Glomerular endothelial cell (primary cell): ENCODE measurements at regions not wholly inside any gene's neighbourhood (a gene's known extent, or its start where the extent isn't known, plus 50 kb on each side); places are given as distances from the start of the nearest gene placed in this dataset.

Experiments
- DNase-seq: peaks from one replicate; pipeline ENCODE4 v3.0.0-alpha.2; 2011; ENCODE audit warnings: low read depth, low spot score; ENCODE audit errors: extremely low read depth

- DNase-seq = no peak
Measured at GRCh38 chr18:65567372-65567771, 183.4 kb upstream of the CDH7 start.

- DNase-seq = no peak
Measured at GRCh38 chr18:65548316-65548715, 202.5 kb upstream of the CDH7 start.

- no peak for DNase-seq
Measured at GRCh38 chr18:65547046-65547445, 203.8 kb upstream of the CDH7 start.

GRCh38 chr18:65544701-65545100, 206.1 kb upstream of the CDH7 start:
- DNase-seq = no peak

GRCh38 chr18:65527879-65528633, 222.8 kb upstream of the CDH7 start:
- no peak for DNase-seq

- DNase-seq = no peak
Measured at GRCh38 chr18:65526099-65526498, 224.7 kb upstream of the CDH7 start.

GRCh38 chr18:65523461-65523860, 227.4 kb upstream of the CDH7 start:
- no peak for DNase-seq

GRCh38 chr18:65522907-65523306, 227.9 kb upstream of the CDH7 start:
- no peak for DNase-seq

- no peak for DNase-seq
Measured at GRCh38 chr18:65516209-65516608, 234.6 kb upstream of the CDH7 start.

GRCh38 chr18:65498605-65499004, 252.2 kb upstream of the CDH7 start:
- DNase-seq = no peak

GRCh38 chr18:65487569-65487968, 263.2 kb upstream of the CDH7 start:
- DNase-seq = no peak

- DNase-seq = no peak
Measured at GRCh38 chr18:65477455-65477854, 273.4 kb upstream of the CDH7 start.

GRCh38 chr18:65468881-65469280, 281.9 kb upstream of the CDH7 start:
- DNase-seq = no peak

GRCh38 chr18:65464361-65464760, 286.5 kb upstream of the CDH7 start:
- DNase-seq = no peak

- no peak for DNase-seq
Measured at GRCh38 chr18:65459741-65460140, 291.1 kb upstream of the CDH7 start.

GRCh38 chr18:65458871-65459270, 291.9 kb upstream of the CDH7 start:
- no peak for DNase-seq

- no peak for DNase-seq
Measured at GRCh38 chr18:65439188-65439587, 311.6 kb upstream of the CDH7 start.

GRCh38 chr18:65436430-65436829, 314.4 kb upstream of the CDH7 start:
- no peak for DNase-seq

GRCh38 chr18:65435534-65435933, 315.3 kb upstream of the CDH7 start:
- DNase-seq = no peak

GRCh38 chr18:65429601-65430000, 321.2 kb upstream of the CDH7 start:
- DNase-seq = no peak

GRCh38 chr18:65425366-65425765, 325.4 kb upstream of the CDH7 start:
- DNase-seq = no peak

GRCh38 chr18:65423776-65424175, 327.0 kb upstream of the CDH7 start:
- no peak for DNase-seq

- no peak for DNase-seq
Measured at GRCh38 chr18:65422544-65423136, 328.2 kb upstream of the CDH7 start.
